B cell (primary cell): ENCODE measurements at regions not wholly inside any gene's neighbourhood (a gene's known extent, or its start where the extent isn't known, plus 50 kb on each side); places are given as distances from the start of the nearest gene placed in this dataset.

Experiments used
- ATAC-seq: fragments of 200-7000 bp; cut with Tn5 transposase; one replicate; pipeline ENCODE4 v1.10.0; 2021; ENCODE audit warnings: low read depth, mild to moderate bottlenecking, moderate number of reproducible peaks, moderate library complexity
- CTCF ChIA-PET: fragments of 350-600 bp; sonication (Branson Sonifier 250); formaldehyde crosslinking; loops from one replicate; lab custom pipeline; 2021; ENCODE audit warnings: antibody characterized with exemption, inconsistent platforms; lab: Charles Lee
- POLR2A ChIA-PET: fragments of 350-600 bp; sonication (Branson Sonifier 250); formaldehyde crosslinking; loops from one replicate; lab custom pipeline; 2021; ENCODE audit warnings: antibody characterized with exemption; lab: Charles Lee
- DNase-seq: peaks from one replicate; pipeline ENCODE4 v3.0.0; 2013
- H2AFZ ChIP-seq: 2 replicates; pipeline ENCODE4 v1.6.1; 2012; ENCODE audit warnings: mild to moderate bottlenecking, low read depth, low read length; ENCODE audit not compliant: insufficient read depth, poor library complexity, severe bottlenecking
- H3K27ac ChIP-seq, 2 donors: 1 replicate in 1 of 2; 2 replicates in 1 of 2; pipeline ENCODE4 v1.5.1; 2012 to 2013; ENCODE audit warnings: low read length in 2 of 2, mild to moderate bottlenecking in 2 of 2, moderate library complexity in 1 of 2
- H3K27me3 ChIP-seq, 4 experiments: fragments of 200-600 bp in 1 of 4; sonication (generic) in 1 of 4; replicated peaks in 1 of 4; 1 replicate in 2 of 4; 2 replicates in 2 of 4; pipeline versions ENCODE4 v1.6.1 to v1.7.0; 2013 to 2016; ENCODE audit warnings: low read length in 3 of 4, mild to moderate bottlenecking in 2 of 4, mixed read lengths in 1 of 4, moderate library complexity in 1 of 4; ENCODE audit not compliant: insufficient read depth in 4 of 4, control insufficient read depth in 3 of 4; ENCODE audit errors: control extremely low read depth in 1 of 4
- H3K36me3 ChIP-seq, 2 experiments: replicated peaks in 1 of 2; 1 replicate in 1 of 2; 2 replicates in 1 of 2; pipeline versions ENCODE4 v1.6.1 to v1.7.1; 2013; ENCODE audit warnings: low read length in 1 of 2; ENCODE audit not compliant: insufficient read depth in 2 of 2, control insufficient read depth in 1 of 2; ENCODE audit errors: control extremely low read depth in 1 of 2, extremely low read depth in 1 of 2
- H3K4me1 ChIP-seq, 2 donors: fragments of 200-600 bp in 1 of 2; sonication (generic) in 1 of 2; 1 replicate in 1 of 2; 2 replicates in 1 of 2; pipeline versions ENCODE4 v1.5.1 to v1.6.1; 2013 to 2017; ENCODE audit warnings: low read length in 2 of 2; ENCODE audit not compliant: control insufficient read depth in 2 of 2, insufficient read depth in 2 of 2
- H3K4me2 ChIP-seq: replicated peaks from 2 replicates; pipeline ENCODE3; 2012; ENCODE audit warnings: mild to moderate bottlenecking, low read depth, low read length; ENCODE audit not compliant: poor library complexity, severe bottlenecking
- H3K4me3 ChIP-seq, 5 experiments: fragments of 200-600 bp in 1 of 5; sonication (generic) in 1 of 5; 1 replicate in 3 of 5; 2 replicates in 2 of 5; pipeline versions ENCODE4 v1.5.1 to v1.7.0; 2011 to 2016; ENCODE audit warnings: low read length in 4 of 5, mild to moderate bottlenecking in 4 of 5, low read depth in 2 of 5, control low read depth in 1 of 5, moderate library complexity in 1 of 5; ENCODE audit not compliant: insufficient read depth in 1 of 5; ENCODE audit errors: control extremely low read depth in 1 of 5, extremely low read depth in 1 of 5
- H3K79me2 ChIP-seq: fragments of 200-600 bp; sonication (generic); one replicate; pipeline ENCODE4 v1.6.0; 2016; ENCODE audit warnings: low read length; ENCODE audit not compliant: control insufficient read depth, insufficient read depth
- H3K9ac ChIP-seq: fragments of 200-600 bp; sonication (generic); 2 replicates; pipeline ENCODE4 v1.6.1; 2017; ENCODE audit warnings: mild to moderate bottlenecking, low read length, moderate library complexity
- H3K9me3 ChIP-seq, 3 donors: one replicate each; pipeline versions ENCODE4 v1.6.1 to v1.7.1; 2013; ENCODE audit warnings: low read length in 2 of 3; ENCODE audit not compliant: control insufficient read depth in 2 of 3, insufficient read depth in 1 of 3; ENCODE audit errors: control extremely low read depth in 1 of 3
- H4K20me1 ChIP-seq: 2 replicates; pipeline ENCODE4 v1.6.0; 2012; ENCODE audit warnings: mild to moderate bottlenecking, low read length; ENCODE audit not compliant: insufficient read depth, control insufficient read depth, poor library complexity, severe bottlenecking
- H3K27ac Mint-ChIP-seq: one replicate; pipeline ENCODE4 v1.8.0; 2021; ENCODE audit warnings: mixed read lengths
- H3K27me3 Mint-ChIP-seq: one replicate; pipeline ENCODE4 v1.8.0; 2021; ENCODE audit warnings: mixed read lengths
- H3K4me1 Mint-ChIP-seq: one replicate; pipeline ENCODE4 v1.8.0; 2021; ENCODE audit warnings: mixed read lengths
- H3K4me3 Mint-ChIP-seq: one replicate; pipeline ENCODE4 v1.8.0; 2021; ENCODE audit warnings: mixed read lengths
- H3K9me3 Mint-ChIP-seq: one replicate; pipeline ENCODE4 v1.8.0; 2022; ENCODE audit warnings: mixed read lengths; ENCODE audit not compliant: insufficient read depth
- EZH2 ChIP-seq: IDR thresholded peaks from 2 replicates; pipeline ENCODE4 v1.6.1; 2012; ENCODE audit warnings: borderline replicate concordance, low read depth, mild to moderate bottlenecking, moderate library complexity, low read length; ENCODE audit not compliant: insufficient read depth, poor library complexity, severe bottlenecking
- WGBS: methylation state at CpG from one replicate; pipeline ENCODE4 v1.1.5; 2013; ENCODE audit warnings: missing lambda C conversion rate; ENCODE audit not compliant: insufficient coverage; 5-methylcytosine and 5-hydroxymethylcytosine counted together
- intact Hi-C: fragments of 100-400 bp; cut with micrococcal nuclease; formaldehyde crosslinking; loops from one replicate; pipeline ENCODE4 v1.10.0; 2022
- TF ChIP-seq, protein P1 (sequence below): fragments of 200-600 bp; IDR thresholded peaks from one replicate; pipeline ENCODE4 v1.8.0; 2022; ENCODE audit warnings: antibody characterized with exemption, mild to moderate bottlenecking

DNA sequence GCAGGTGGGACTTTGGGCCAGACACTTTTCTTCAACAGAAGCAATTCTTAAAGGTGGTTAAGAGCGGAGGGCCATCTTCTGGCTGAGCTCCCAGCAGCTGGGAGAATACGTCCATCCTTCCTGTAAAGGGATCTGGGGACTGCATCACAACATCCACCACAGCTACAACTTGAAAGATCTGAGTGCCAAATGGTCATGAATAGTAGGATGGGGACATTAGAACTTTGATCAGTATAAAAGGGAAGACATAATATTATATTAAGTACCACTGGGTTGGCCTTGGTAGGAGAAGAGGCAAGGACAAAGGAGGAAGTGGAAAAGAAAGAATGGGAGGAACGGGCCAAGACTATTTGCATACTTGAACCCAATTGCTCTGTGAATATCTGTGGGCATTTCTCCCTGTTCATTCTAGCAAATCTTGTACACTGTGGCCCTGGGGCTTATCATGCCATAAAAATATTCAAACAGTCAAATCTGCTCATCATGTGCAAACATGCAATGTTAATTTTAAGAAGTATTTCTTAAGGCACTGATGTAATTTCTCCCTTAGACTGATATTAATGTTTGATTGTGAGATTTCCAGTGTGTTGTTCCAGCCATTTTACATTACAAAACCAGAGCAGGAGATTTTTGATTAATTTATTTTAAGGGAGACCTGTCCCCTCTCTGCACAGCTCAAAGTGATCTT is 65.5 kb upstream of the CREB5 start:
- Mint-ChIP-seq H3K27ac (no peak overlapping the region), H3K27me3 (peaks cover 30% of the 10 kb centered on the region), H3K4me1 (no peaks in the 10 kb centered on the region), H3K4me3 (no peak overlapping the region), H3K9me3 (no peaks in the 10 kb centered on the region)
- TF ChIP-seq EZH2 = no peak
- TF ChIP-seq, protein P1, sequence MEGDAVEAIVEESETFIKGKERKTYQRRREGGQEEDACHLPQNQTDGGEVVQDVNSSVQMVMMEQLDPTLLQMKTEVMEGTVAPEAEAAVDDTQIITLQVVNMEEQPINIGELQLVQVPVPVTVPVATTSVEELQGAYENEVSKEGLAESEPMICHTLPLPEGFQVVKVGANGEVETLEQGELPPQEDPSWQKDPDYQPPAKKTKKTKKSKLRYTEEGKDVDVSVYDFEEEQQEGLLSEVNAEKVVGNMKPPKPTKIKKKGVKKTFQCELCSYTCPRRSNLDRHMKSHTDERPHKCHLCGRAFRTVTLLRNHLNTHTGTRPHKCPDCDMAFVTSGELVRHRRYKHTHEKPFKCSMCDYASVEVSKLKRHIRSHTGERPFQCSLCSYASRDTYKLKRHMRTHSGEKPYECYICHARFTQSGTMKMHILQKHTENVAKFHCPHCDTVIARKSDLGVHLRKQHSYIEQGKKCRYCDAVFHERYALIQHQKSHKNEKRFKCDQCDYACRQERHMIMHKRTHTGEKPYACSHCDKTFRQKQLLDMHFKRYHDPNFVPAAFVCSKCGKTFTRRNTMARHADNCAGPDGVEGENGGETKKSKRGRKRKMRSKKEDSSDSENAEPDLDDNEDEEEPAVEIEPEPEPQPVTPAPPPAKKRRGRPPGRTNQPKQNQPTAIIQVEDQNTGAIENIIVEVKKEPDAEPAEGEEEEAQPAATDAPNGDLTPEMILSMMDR = no peak
- Histone ChIP-seq H3K79me2 (no peaks in the 10 kb centered on the region), H3K36me3 (no peaks in the 10 kb centered on the region), H4K20me1 (no peaks in the 10 kb centered on the region), H2AFZ (no peak overlapping the region), H3K4me3 (no peak overlapping the region), H3K9ac (no peak overlapping the region), H3K27ac (no peak overlapping the region), H3K27me3 (peaks cover 0 to 5% (median 0%) of the 10 kb centered on the region in 4 experiments), H3K9me3 (no peaks in the 10 kb centered on the region), H3K4me2 (no peak overlapping the region), H3K4me1 (no peaks in the 10 kb centered on the region)
- 64% methylated on average over 3 of the region's 3 CpGs for WGBS
- intact Hi-C loops = no loop called here
- DNase-seq (no peak), ATAC-seq (no peak)
- POLR2A ChIA-PET = no interaction called here
- CTCF ChIA-PET = no interaction called here

- CTCF ChIA-PET = interaction anchor here (1.0 to 1.2 kb wide), 2 partner anchors 12 to 15 kb away, joined by 3 to 4 read pairs; no protein-coding TSS in a partner anchor
- H3K79me2 ChIP-seq = no peaks in the 10 kb centered on the region
- intact Hi-C loops = no loop called here
- H3K4me3 Mint-ChIP-seq = no peak overlapping the region
- no peak overlapping the region for H3K4me3 ChIP-seq
- TF ChIP-seq, protein P1 = no peak
- no peak for TF ChIP-seq EZH2
- WGBS = 82% methylated on average over 5 of the region's 12 CpGs
- no peak for ATAC-seq
- peaks cover 0 to 5% (median 0%) of the 10 kb centered on the region in 4 experiments for H3K27me3 ChIP-seq
- no peak overlapping the region for H3K27ac Mint-ChIP-seq
- H3K4me1 Mint-ChIP-seq = no peaks in the 10 kb centered on the region
- no peaks in the 10 kb centered on the region for H3K4me1 ChIP-seq
- H4K20me1 ChIP-seq = no peaks in the 10 kb centered on the region
- H3K27me3 Mint-ChIP-seq = peaks cover 30% of the 10 kb centered on the region
- H3K4me2 ChIP-seq = no peak overlapping the region
- no peaks in the 10 kb centered on the region for H3K9me3 ChIP-seq
- H3K27ac ChIP-seq = no peak overlapping the region
- H2AFZ ChIP-seq = no peak overlapping the region
- H3K36me3 ChIP-seq = no peaks in the 10 kb centered on the region
- no peak for DNase-seq
- POLR2A ChIA-PET = no interaction called here
- H3K9ac ChIP-seq = no peak overlapping the region
- H3K9me3 Mint-ChIP-seq = no peaks in the 10 kb centered on the region
These were observed 64.6 kb upstream of the CREB5 start for GRCh38 chr7:28347475-28348318.
